Left renal cortex interstitium (tissue), 4 donors: ENCODE measurements at regions not wholly inside any gene's neighbourhood (a gene's known extent, or its start where the extent isn't known, plus 50 kb on each side); places are given as distances from the start of the nearest gene placed in this dataset.
"Not testable (repeated sequence)": the region's sequence is repeated elsewhere in the genome, so short reads cannot be mapped to it uniquely, and the experiment has no call there.

ENCODE experiments used
- DNase-seq, 4 donors: peaks; one replicate each; pipeline ENCODE4 v3.0.0-alpha.2; 2013; ENCODE audit warnings: low read depth in 4 of 4, low spot score in 2 of 4, missing footprints in 1 of 4

GRCh38 chr6:25112322-25112773 lies 166.8 kb upstream of the CARMIL1 start:
- no peak for DNase-seq

- DNase-seq: no peak
These were observed 165.7 kb upstream of the CARMIL1 start for GRCh38 chr6:25113436-25113835.

GRCh38 chr6:25118038-25118437 lies 161.1 kb upstream of the CARMIL1 start:
- DNase-seq: no peak

GRCh38 chr6:25121186-25121585 lies 158.0 kb upstream of the CARMIL1 start:
- no peak for DNase-seq

GRCh38 chr6:25122001-25122400 lies 157.2 kb upstream of the CARMIL1 start:
- no peak for DNase-seq

- no peak for DNase-seq
These were observed 156.4 kb upstream of the CARMIL1 start for GRCh38 chr6:25122622-25123237.

- DNase-seq: no peak
These were observed 154.9 kb upstream of the CARMIL1 start for GRCh38 chr6:25124216-25124715.

- no peak for DNase-seq
These were observed 153.4 kb upstream of the CARMIL1 start for GRCh38 chr6:25125736-25126135.

- no peak for DNase-seq
These were observed 151.9 kb upstream of the CARMIL1 start for GRCh38 chr6:25127076-25127837.

GRCh38 chr6:25130518-25130917 lies 148.7 kb upstream of the CARMIL1 start:
- no peak for DNase-seq

- no peak for DNase-seq
These were observed 146.2 kb upstream of the CARMIL1 start for GRCh38 chr6:25132934-25133333.

- no peak for DNase-seq
These were observed 145.6 kb upstream of the CARMIL1 start for GRCh38 chr6:25133568-25133967.

GRCh38 chr6:25136854-25137253 lies 142.3 kb upstream of the CARMIL1 start:
- DNase-seq: no peak

GRCh38 chr6:25137480-25137879 lies 141.7 kb upstream of the CARMIL1 start:
- no peak for DNase-seq

GRCh38 chr6:25137916-25138232 lies 141.3 kb upstream of the CARMIL1 start:
- no peak for DNase-seq

GRCh38 chr6:25138233-25138933 lies 140.8 kb upstream of the CARMIL1 start:
- DNase-seq: peak in 1 of 4 donors; percentile 17

- DNase-seq: no peak
These were observed 140.2 kb upstream of the CARMIL1 start for GRCh38 chr6:25138934-25139415.

- not testable (repeated sequence) for DNase-seq
These were observed 139.6 kb upstream of the CARMIL1 start for GRCh38 chr6:25139608-25140007.

GRCh38 chr6:25142506-25142905 lies 136.7 kb upstream of the CARMIL1 start:
- no peak for DNase-seq

GRCh38 chr6:25144919-25145318 lies 134.3 kb upstream of the CARMIL1 start:
- DNase-seq: no peak

- no peak for DNase-seq
These were observed 132.0 kb upstream of the CARMIL1 start for GRCh38 chr6:25147223-25147622.
